Epithelial cell of esophagus (primary cell): ENCODE measurements at regions not wholly inside any gene's neighbourhood (a gene's known extent, or its start where the extent isn't known, plus 50 kb on each side); places are given as distances from the start of the nearest gene placed in this dataset.

Experiments used
- DNase-seq: peaks from one replicate; pipeline ENCODE4 v3.0.0; 2010; ENCODE audit warnings: low read depth
- H3K4me3 ChIP-seq: 2 replicates; pipeline ENCODE4 v1.5.1; 2011; ENCODE audit warnings: mild to moderate bottlenecking, low read length, control low read depth
- CTCF ChIP-seq: IDR thresholded peaks from 2 replicates; pipeline ENCODE4 v1.5.1; 2011; ENCODE audit warnings: low read depth, mild to moderate bottlenecking, low read length, control low read depth, inconsistent platforms; ENCODE audit not compliant: insufficient read depth; ENCODE audit errors: missing control alignments

GRCh38 chr12:102685172-102685571 is 204.8 kb upstream of the IGF1 start:
- DNase-seq = no peak
- no peak overlapping the region for H3K4me3 ChIP-seq
- TF ChIP-seq CTCF = no peak

- no peak overlapping the region for H3K4me3 ChIP-seq
- no peak for TF ChIP-seq CTCF
- peak; percentile 11 for DNase-seq
Observed at GRCh38 chr12:102682366-102683289, 202.3 kb upstream of the IGF1 start.

- no peak for DNase-seq
- TF ChIP-seq CTCF = no peak
Observed at GRCh38 chr12:102681747-102682146, 201.4 kb upstream of the IGF1 start.

GRCh38 chr12:102681309-102681708 is 200.9 kb upstream of the IGF1 start:
- no peak for DNase-seq
- H3K4me3 ChIP-seq = no peak overlapping the region
- TF ChIP-seq CTCF = no peak

More at GRCh38 chr12:102681747-102682146, 201.4 kb upstream of the IGF1 start:
- H3K4me3 ChIP-seq = no peak overlapping the region

- no peak overlapping the region for H3K4me3 ChIP-seq
- no peak for DNase-seq
- no peak for TF ChIP-seq CTCF
Observed at GRCh38 chr12:102680304-102680703, 199.9 kb upstream of the IGF1 start.

- no peak for DNase-seq
- no peak overlapping the region for H3K4me3 ChIP-seq
- TF ChIP-seq CTCF = no peak
Observed at GRCh38 chr12:102676812-102677211, 196.4 kb upstream of the IGF1 start.

- no peak overlapping the region for H3K4me3 ChIP-seq
- DNase-seq = no peak
- no peak for TF ChIP-seq CTCF
Observed at GRCh38 chr12:102675672-102676071, 195.3 kb upstream of the IGF1 start.
